Astrocyte (in vitro differentiated cells and primary cell): ENCODE measurements at regions not wholly inside any gene's neighbourhood (a gene's known extent, or its start where the extent isn't known, plus 50 kb on each side); places are given as distances from the start of the nearest gene placed in this dataset.

Experiments
- DNase-seq: peaks from one replicate; pipeline ENCODE4 v3.0.0-alpha.2; 2010; ENCODE audit warnings: low read depth
- FAIRE-seq: peaks from 2 replicates; lab custom pipeline; 2011; peaks lifted over from hg19 to GRCh38; lab: Jason Lieb, UNC
- H2AFZ ChIP-seq: 2 replicates; pipeline ENCODE4 v1.6.0; 2012; ENCODE audit warnings: low read depth, low read length, inconsistent platforms
- H3K27ac ChIP-seq: 2 replicates; pipeline ENCODE4 v1.5.1; 2011; ENCODE audit warnings: low read depth, low read length, inconsistent platforms
- H3K27me3 ChIP-seq: 2 replicates; pipeline ENCODE4 v1.6.0; 2011; ENCODE audit warnings: low read length, inconsistent platforms; ENCODE audit not compliant: insufficient read depth
- H3K36me3 ChIP-seq: 2 replicates; pipeline ENCODE4 v1.5.1; 2011; ENCODE audit warnings: low read length, inconsistent platforms; ENCODE audit not compliant: insufficient read depth
- H3K4me1 ChIP-seq: 2 replicates; pipeline ENCODE4 v1.5.1; 2011; ENCODE audit warnings: low read length, inconsistent platforms; ENCODE audit not compliant: insufficient read depth
- H3K4me2 ChIP-seq: 2 replicates; pipeline ENCODE4 v1.6.0; 2012; ENCODE audit warnings: low read length, inconsistent platforms
- H3K4me3 ChIP-seq: 2 replicates; pipeline ENCODE4 v1.5.1; 2011; ENCODE audit warnings: low read depth, mild to moderate bottlenecking, low read length, inconsistent platforms; ENCODE audit not compliant: insufficient read depth
- H3K79me2 ChIP-seq: 2 replicates; pipeline ENCODE4 v1.6.0; 2012; ENCODE audit warnings: mild to moderate bottlenecking, low read length, inconsistent platforms; ENCODE audit not compliant: insufficient read depth
- H3K9ac ChIP-seq: 2 replicates; pipeline ENCODE4 v1.6.0; 2012; ENCODE audit warnings: mild to moderate bottlenecking, low read length, inconsistent platforms
- H3K9me3 ChIP-seq: 2 replicates; pipeline ENCODE4 v1.5.1; 2012; ENCODE audit warnings: low read depth, mild to moderate bottlenecking, low read length, inconsistent platforms; ENCODE audit not compliant: insufficient read depth
- H4K20me1 ChIP-seq: 2 replicates; pipeline ENCODE4 v1.6.0; 2012; ENCODE audit warnings: low read length, inconsistent platforms; ENCODE audit not compliant: insufficient read depth
- H3K27ac Mint-ChIP-seq: one replicate; pipeline ENCODE4 v1.8.0; 2021; ENCODE audit warnings: mild to moderate bottlenecking, mixed read lengths; ENCODE audit not compliant: unreplicated experiment
- H3K27me3 Mint-ChIP-seq: one replicate; pipeline ENCODE4 v1.8.0; 2021; ENCODE audit warnings: low read depth, mixed read lengths; ENCODE audit not compliant: unreplicated experiment
- H3K36me3 Mint-ChIP-seq: one replicate; pipeline ENCODE4 v1.8.0; 2021; ENCODE audit warnings: low read depth, mixed read lengths; ENCODE audit not compliant: unreplicated experiment
- H3K4me1 Mint-ChIP-seq: one replicate; pipeline ENCODE4 v1.8.0; 2021; ENCODE audit warnings: low read depth, mixed read lengths; ENCODE audit not compliant: unreplicated experiment
- H3K4me3 Mint-ChIP-seq: one replicate; pipeline ENCODE4 v1.8.0; 2021; ENCODE audit warnings: mild to moderate bottlenecking, moderate library complexity, mixed read lengths; ENCODE audit not compliant: unreplicated experiment
- H3K9me3 Mint-ChIP-seq: one replicate; pipeline ENCODE4 v1.8.0; 2021; ENCODE audit warnings: mild to moderate bottlenecking, mixed read lengths; ENCODE audit not compliant: unreplicated experiment
- EZH2 ChIP-seq: IDR thresholded peaks from 2 replicates; pipeline ENCODE4 v1.6.1; 2012; ENCODE audit warnings: mild to moderate bottlenecking, low read length, inconsistent platforms; ENCODE audit not compliant: insufficient read depth
- TF ChIP-seq, protein P1 (sequence below): IDR thresholded peaks from 2 replicates; pipeline ENCODE4 v1.5.1; 2011; ENCODE audit warnings: low read depth, mild to moderate bottlenecking, inconsistent platforms, low read length, moderate library complexity; ENCODE audit not compliant: insufficient read depth

DNA sequence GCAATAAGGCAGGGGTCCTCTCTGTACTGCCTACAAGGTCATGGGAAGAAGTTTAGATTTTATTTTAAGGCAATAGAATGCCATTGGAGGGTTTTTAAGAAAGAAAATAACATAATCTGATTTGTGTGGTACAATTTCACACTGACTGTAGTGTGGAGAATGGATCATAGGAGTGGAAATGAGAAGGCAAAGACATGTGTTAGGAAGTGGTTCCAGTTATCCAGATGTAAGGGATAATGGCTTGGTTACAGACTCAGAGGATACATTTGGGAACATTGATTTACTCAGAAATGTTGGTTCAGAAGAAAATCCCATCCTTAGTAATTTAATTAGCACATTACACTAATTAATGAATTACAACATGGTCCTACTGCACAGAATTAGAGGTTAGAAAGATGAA lies 788.2 kb downstream of the SLITRK5 start:
- no peak overlapping the region for H3K9ac ChIP-seq
- no peaks in the 10 kb centered on the region for H4K20me1 ChIP-seq
- H3K9me3 ChIP-seq: no peaks in the 10 kb centered on the region
- Mint-ChIP-seq H3K27me3 (no peaks in the 10 kb centered on the region), H3K27ac (no peak overlapping the region), H3K36me3 (no peaks in the 10 kb centered on the region), H3K4me3 (no peak overlapping the region), H3K4me1 (no peaks in the 10 kb centered on the region), H3K9me3 (no peaks in the 10 kb centered on the region)
- no peaks in the 10 kb centered on the region for H3K36me3 ChIP-seq
- H3K4me1 ChIP-seq: no peaks in the 10 kb centered on the region
- TF ChIP-seq EZH2: no peak
- TF ChIP-seq, protein P1, sequence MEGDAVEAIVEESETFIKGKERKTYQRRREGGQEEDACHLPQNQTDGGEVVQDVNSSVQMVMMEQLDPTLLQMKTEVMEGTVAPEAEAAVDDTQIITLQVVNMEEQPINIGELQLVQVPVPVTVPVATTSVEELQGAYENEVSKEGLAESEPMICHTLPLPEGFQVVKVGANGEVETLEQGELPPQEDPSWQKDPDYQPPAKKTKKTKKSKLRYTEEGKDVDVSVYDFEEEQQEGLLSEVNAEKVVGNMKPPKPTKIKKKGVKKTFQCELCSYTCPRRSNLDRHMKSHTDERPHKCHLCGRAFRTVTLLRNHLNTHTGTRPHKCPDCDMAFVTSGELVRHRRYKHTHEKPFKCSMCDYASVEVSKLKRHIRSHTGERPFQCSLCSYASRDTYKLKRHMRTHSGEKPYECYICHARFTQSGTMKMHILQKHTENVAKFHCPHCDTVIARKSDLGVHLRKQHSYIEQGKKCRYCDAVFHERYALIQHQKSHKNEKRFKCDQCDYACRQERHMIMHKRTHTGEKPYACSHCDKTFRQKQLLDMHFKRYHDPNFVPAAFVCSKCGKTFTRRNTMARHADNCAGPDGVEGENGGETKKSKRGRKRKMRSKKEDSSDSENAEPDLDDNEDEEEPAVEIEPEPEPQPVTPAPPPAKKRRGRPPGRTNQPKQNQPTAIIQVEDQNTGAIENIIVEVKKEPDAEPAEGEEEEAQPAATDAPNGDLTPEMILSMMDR: no peak
- no peak overlapping the region for H3K4me3 ChIP-seq
- H3K27me3 ChIP-seq: no peaks in the 10 kb centered on the region
- DNase-seq (no peak), FAIRE-seq (no peak)
- no peak overlapping the region for H3K27ac ChIP-seq
- H3K79me2 ChIP-seq: no peaks in the 10 kb centered on the region
- H2AFZ ChIP-seq: no peak overlapping the region
- H3K4me2 ChIP-seq: no peak overlapping the region

DNA sequence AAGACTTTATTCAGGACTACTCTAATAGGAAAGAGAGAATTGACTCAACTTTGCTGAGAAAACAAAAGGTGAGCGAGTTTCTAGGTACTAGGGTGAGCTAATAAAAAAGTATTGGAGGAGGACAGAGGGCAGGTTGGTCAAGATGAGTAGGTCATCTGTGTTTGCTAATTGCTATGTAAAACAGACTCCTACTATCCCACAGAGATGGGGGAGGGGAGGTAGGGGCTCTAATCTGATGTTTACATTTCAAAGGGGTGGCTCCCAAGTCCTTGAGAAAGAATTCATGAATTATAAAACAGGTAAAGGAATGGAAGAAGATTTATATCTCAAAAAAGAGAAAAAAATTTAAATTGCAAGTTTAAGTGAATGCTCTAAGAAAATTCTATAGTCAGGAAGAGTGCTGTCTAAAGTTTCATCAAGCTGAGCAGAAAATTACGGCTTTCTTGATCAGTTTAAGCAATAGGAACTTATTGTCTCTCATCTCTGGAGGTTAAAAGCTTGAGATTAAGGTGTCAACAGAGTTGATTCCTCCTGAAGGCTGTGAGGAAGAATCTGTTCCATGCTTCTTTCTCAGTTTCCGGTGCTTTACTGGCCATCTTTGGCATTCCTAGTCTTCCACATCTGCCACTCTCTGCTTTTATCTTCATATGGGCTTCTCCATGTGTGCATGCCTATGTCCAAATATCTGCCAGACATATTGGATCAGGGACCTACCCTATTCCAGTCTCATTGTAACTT lies 790.3 kb downstream of the SLITRK5 start:
- TF ChIP-seq EZH2: no peak
- TF ChIP-seq, protein P1: no peak
- Mint-ChIP-seq H3K9me3 (no peaks in the 10 kb centered on the region), H3K27ac (no peak overlapping the region), H3K27me3 (no peaks in the 10 kb centered on the region), H3K4me1 (no peaks in the 10 kb centered on the region), H3K36me3 (no peaks in the 10 kb centered on the region), H3K4me3 (no peak overlapping the region)
- Histone ChIP-seq H3K27ac (no peak overlapping the region), H3K4me1 (no peaks in the 10 kb centered on the region), H3K9ac (no peak overlapping the region), H3K27me3 (no peaks in the 10 kb centered on the region), H3K4me2 (no peak overlapping the region), H3K9me3 (no peaks in the 10 kb centered on the region), H3K36me3 (no peaks in the 10 kb centered on the region), H3K4me3 (no peak overlapping the region), H4K20me1 (no peaks in the 10 kb centered on the region), H3K79me2 (no peaks in the 10 kb centered on the region), H2AFZ (no peak overlapping the region)
- FAIRE-seq (no peak), DNase-seq (no peak)

DNA sequence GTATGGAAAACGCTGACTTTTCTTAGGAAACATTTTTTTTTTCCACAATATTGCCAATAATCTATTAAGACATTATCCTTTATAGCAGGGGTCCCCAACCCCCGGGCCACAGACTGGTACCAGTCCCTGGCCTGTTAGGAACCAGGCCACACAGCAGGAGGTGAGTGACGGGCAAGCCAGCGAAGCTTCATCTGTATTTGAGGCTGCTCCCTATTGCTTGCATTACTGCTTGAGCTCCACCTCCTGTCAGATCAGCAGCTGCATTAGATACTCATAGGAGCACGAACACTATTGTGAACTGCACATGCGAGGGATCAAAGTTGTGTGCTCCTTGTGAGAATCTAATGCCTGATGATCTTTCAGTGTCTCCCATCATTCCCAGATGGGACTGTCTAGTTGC lies 793.7 kb downstream of the SLITRK5 start:
- Histone ChIP-seq H3K9ac (no peak overlapping the region), H3K4me1 (no peaks in the 10 kb centered on the region), H2AFZ (no peak overlapping the region), H3K79me2 (no peaks in the 10 kb centered on the region), H3K27ac (no peak overlapping the region), H3K36me3 (no peaks in the 10 kb centered on the region), H3K9me3 (no peaks in the 10 kb centered on the region), H3K27me3 (no peaks in the 10 kb centered on the region), H4K20me1 (no peaks in the 10 kb centered on the region), H3K4me2 (no peak overlapping the region), H3K4me3 (no peak overlapping the region)
- TF ChIP-seq, protein P1: no peak
- no peak for TF ChIP-seq EZH2
- no peak overlapping the region for H3K4me3 Mint-ChIP-seq
- H3K36me3 Mint-ChIP-seq: no peaks in the 10 kb centered on the region
- FAIRE-seq (no peak), DNase-seq (no peak)
- H3K27ac Mint-ChIP-seq: no peak overlapping the region
- no peaks in the 10 kb centered on the region for H3K27me3 Mint-ChIP-seq
- no peaks in the 10 kb centered on the region for H3K4me1 Mint-ChIP-seq
- no peaks in the 10 kb centered on the region for H3K9me3 Mint-ChIP-seq
